PC-9 (cell line): ENCODE measurements at regions not wholly inside any gene's neighbourhood (a gene's known extent, or its start where the extent isn't known, plus 50 kb on each side); places are given as distances from the start of the nearest gene placed in this dataset.

Experiments used
- BruUV-seq: library from RNA; stranded (reverse); fragments of 400-500 nt; replicated peaks from 2 replicates; lab custom pipeline; 2021; lab: Mats Ljungman, UMichigan
- CTCF ChIA-PET: fragments of 300-600 bp; sonication (Branson Sonifier 250); formaldehyde crosslinking; loops from one replicate; lab custom pipeline; 2022; ENCODE audit warnings: antibody characterized with exemption; lab: Charles Lee
- POLR2A ChIA-PET: fragments of 300-600 bp; sonication (Branson Sonifier 250); formaldehyde crosslinking; loops from one replicate; lab custom pipeline; 2022; ENCODE audit warnings: antibody characterized with exemption; ENCODE audit not compliant: unreplicated experiment; lab: Charles Lee
- DNase-seq, 2 experiments: peaks; one replicate each; pipeline versions ENCODE4 v3.0.0 to v3.0.0-alpha.2; 2015 to 2022; ENCODE audit warnings: mixed read lengths in 1 of 2
- H2AFZ ChIP-seq: fragments of 200-600 bp; sonication (generic); 2 replicates; pipeline ENCODE4 v1.8.1; 2017; ENCODE audit warnings: antibody characterized with exemption
- H3F3A ChIP-seq: fragments of 200-600 bp; sonication (generic); 2 replicates; pipeline ENCODE4 v1.8.1; 2017; ENCODE audit warnings: antibody characterized with exemption, mild to moderate bottlenecking, low read depth; ENCODE audit not compliant: insufficient read depth
- H3K27ac ChIP-seq: fragments of 200-600 bp; sonication (generic); 2 replicates; pipeline ENCODE4 v1.6.1; 2016; ENCODE audit warnings: mixed run types
- H3K27me3 ChIP-seq: fragments of 200-600 bp; sonication (generic); 2 replicates; pipeline ENCODE4 v1.6.1; 2016; ENCODE audit warnings: low read depth, mixed run types; ENCODE audit not compliant: insufficient read depth
- H3K36me3 ChIP-seq: fragments of 200-600 bp; sonication (generic); 2 replicates; pipeline ENCODE4 v1.6.1; 2016; ENCODE audit warnings: low read depth, mixed run types
- H3K4me1 ChIP-seq: fragments of 200-600 bp; sonication (generic); replicated peaks from 2 replicates; pipeline ENCODE4 v1.6.1; 2016; ENCODE audit warnings: mixed run types; ENCODE audit not compliant: insufficient read depth
- H3K4me2 ChIP-seq: fragments of 200-600 bp; sonication (generic); 2 replicates; pipeline ENCODE4 v1.6.1; 2017; ENCODE audit warnings: mixed run types
- H3K4me3 ChIP-seq: fragments of 200-600 bp; sonication (generic); 2 replicates; pipeline ENCODE4 v1.6.1; 2016; ENCODE audit warnings: mixed run types
- H3K79me2 ChIP-seq: fragments of 200-600 bp; sonication (generic); 2 replicates; pipeline ENCODE4 v1.6.1; 2017; ENCODE audit warnings: low read depth, mixed run types
- H3K9me2 ChIP-seq: fragments of 200-600 bp; sonication (generic); 2 replicates; pipeline ENCODE4 v1.8.1; 2017; ENCODE audit warnings: mild to moderate bottlenecking; ENCODE audit not compliant: insufficient read depth
- H3K9me3 ChIP-seq: fragments of 200-600 bp; sonication (generic); 2 replicates; pipeline ENCODE4 v1.8.1; 2016; ENCODE audit warnings: low read depth; ENCODE audit not compliant: insufficient read depth
- H4K20me1 ChIP-seq: fragments of 200-600 bp; sonication (generic); 2 replicates; pipeline ENCODE4 v1.8.1; 2017; ENCODE audit not compliant: insufficient read depth
- CTCF ChIP-seq: fragments of 200-600 bp; sonication (generic); conservative IDR thresholded peaks from 2 replicates; pipeline ENCODE4 v1.6.1; 2017; ENCODE audit warnings: mixed run types, antibody characterized with exemption, mild to moderate bottlenecking, moderate library complexity
- EZH2 ChIP-seq: fragments of 200-600 bp; sonication (generic); IDR thresholded peaks from 2 replicates; pipeline ENCODE4 v1.8.0; 2017; ENCODE audit warnings: antibody characterized with exemption, low read depth
- intact Hi-C: fragments of 100-400 bp; cut with micrococcal nuclease; formaldehyde crosslinking; loops from one replicate; pipeline ENCODE4 v1.10.0; 2022; ENCODE audit not compliant: unreplicated experiment

DNA sequence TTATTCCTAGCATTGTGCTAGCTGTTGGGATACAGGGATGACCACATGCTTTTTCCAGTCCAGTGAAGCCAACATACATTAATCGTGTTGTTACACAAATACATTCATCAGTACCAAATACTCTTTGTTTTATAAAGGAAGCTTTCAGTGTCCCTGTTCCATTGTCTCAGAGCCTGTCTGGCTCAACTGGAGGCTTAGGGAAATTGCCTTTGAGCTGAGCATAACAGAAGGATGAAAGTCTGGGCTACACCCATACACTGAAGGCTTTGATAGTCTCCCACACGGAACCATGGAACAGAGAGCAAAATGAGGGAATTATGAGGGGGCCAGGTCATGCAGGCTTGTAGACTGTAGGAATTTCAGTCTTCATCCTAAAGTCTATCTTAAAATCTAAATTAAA is 126.4 kb upstream of the KCNQ5 start:
- intact Hi-C loops: no loop called here
- Histone ChIP-seq H3K9me2 (no peaks in the 10 kb centered on the region; the same call in 1 of the 2 replicates), H3K79me2 (no peaks in the 10 kb centered on the region), H3K27me3 (no peaks in the 10 kb centered on the region), H3F3A (no peaks in the 10 kb centered on the region; the same call in 1 of the 2 replicates), H3K9me3 (no peaks in the 10 kb centered on the region), H3K36me3 (no peaks in the 10 kb centered on the region), H2AFZ (no peak overlapping the region), H3K4me1 (no peaks in the 10 kb centered on the region), H4K20me1 (no peaks in the 10 kb centered on the region), H3K27ac (no peak overlapping the region), H3K4me3 (no peak overlapping the region), H3K4me2 (no peak overlapping the region)
- BruUV-seq: no TSS peak
- no peak for TF ChIP-seq EZH2
- TF ChIP-seq CTCF: no peak
- DNase-seq: no peak
- POLR2A ChIA-PET: no interaction called here
- CTCF ChIA-PET: no interaction called here

- intact Hi-C loops: no loop called here
- no peak overlapping the region for H3K4me2 ChIP-seq
- no TSS peak for BruUV-seq
- no peaks in the 10 kb centered on the region; the same call in 1 of the 2 replicates for H3K9me2 ChIP-seq
- no peaks in the 10 kb centered on the region; the same call in 1 of the 2 replicates for H3F3A ChIP-seq
- no peaks in the 10 kb centered on the region for H3K4me1 ChIP-seq
- no peaks in the 10 kb centered on the region for H3K36me3 ChIP-seq
- H3K79me2 ChIP-seq: no peaks in the 10 kb centered on the region
- no peak overlapping the region for H3K27ac ChIP-seq
- no peaks in the 10 kb centered on the region for H3K9me3 ChIP-seq
- H3K4me3 ChIP-seq: no peak overlapping the region
- H2AFZ ChIP-seq: no peak overlapping the region
- H4K20me1 ChIP-seq: no peaks in the 10 kb centered on the region
- POLR2A ChIA-PET: no interaction called here
- CTCF ChIA-PET: no interaction called here
- DNase-seq: no peak
- TF ChIP-seq CTCF: no peak
- TF ChIP-seq EZH2: no peak
- no peaks in the 10 kb centered on the region for H3K27me3 ChIP-seq
Measured at GRCh38 chr6:72497186-72497585, 124.7 kb upstream of the KCNQ5 start.

DNA sequence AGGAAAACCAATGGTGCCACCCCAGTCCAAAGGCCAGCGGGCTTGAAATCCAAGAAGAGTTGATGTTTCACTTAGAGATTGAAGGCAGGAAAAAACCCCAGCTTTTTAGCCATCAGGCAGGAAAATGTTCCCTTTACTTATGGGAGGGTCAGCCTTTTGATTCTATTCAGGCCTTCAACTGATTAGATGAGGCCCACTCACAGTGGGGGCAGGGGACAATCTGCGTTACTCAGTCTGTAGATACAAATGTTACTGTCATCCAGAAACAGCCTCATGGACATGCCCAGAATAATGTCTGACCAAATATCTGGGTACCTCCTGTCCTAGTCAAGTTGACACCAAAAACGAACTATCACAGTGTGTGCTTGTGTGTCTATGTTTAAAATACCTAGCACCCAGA is 121.2 kb upstream of the KCNQ5 start:
- no TSS peak for BruUV-seq
- no peaks in the 10 kb centered on the region for H3K9me3 ChIP-seq
- H3K9me2 ChIP-seq: no peaks in the 10 kb centered on the region; the same call in 1 of the 2 replicates
- ChIA-PET POLR2A (no interaction called here), CTCF (no interaction called here)
- no peaks in the 10 kb centered on the region for H3K27me3 ChIP-seq
- no peaks in the 10 kb centered on the region for H4K20me1 ChIP-seq
- H3K27ac ChIP-seq: no peak overlapping the region
- TF ChIP-seq EZH2 (no peak), CTCF (no peak)
- no peaks in the 10 kb centered on the region for H3K36me3 ChIP-seq
- H3K4me1 ChIP-seq: no peaks in the 10 kb centered on the region
- H3K79me2 ChIP-seq: no peaks in the 10 kb centered on the region
- no peak for DNase-seq
- no peak overlapping the region for H3K4me2 ChIP-seq
- intact Hi-C loops: no loop called here
- H2AFZ ChIP-seq: no peak overlapping the region
- no peak overlapping the region for H3K4me3 ChIP-seq
- no peaks in the 10 kb centered on the region; the same call in 1 of the 2 replicates for H3F3A ChIP-seq
